IMR-90 (cell line): ENCODE measurements at regions not wholly inside any gene's neighbourhood (a gene's known extent, or its start where the extent isn't known, plus 50 kb on each side); places are given as distances from the start of the nearest gene placed in this dataset.

Experiments
- CEBPB ChIP-seq: IDR thresholded peaks from 2 replicates; pipeline ENCODE4 v1.6.1; 2012; ENCODE audit warnings: low read depth, low read length, improper control_type of control experiment
- CTCF ChIP-seq: conservative IDR thresholded peaks from 2 replicates; pipeline ENCODE4 v1.5.1; 2012; ENCODE audit warnings: mild to moderate bottlenecking, low read depth, low read length, improper control_type of control experiment
- NFE2L2 ChIP-seq: fragments of 150-350 bp; IDR thresholded peaks from 2 replicates; pipeline ENCODE4 v1.6.1; 2016; ENCODE audit warnings: low read depth, mild to moderate bottlenecking, low read length
- POLR2A ChIP-seq: IDR thresholded peaks from 2 replicates; pipeline ENCODE4 v1.6.1; 2012; ENCODE audit warnings: mild to moderate bottlenecking, low read depth, low read length
- RAD21 ChIP-seq: IDR thresholded peaks from 2 replicates; pipeline ENCODE4 v1.6.1; 2012; ENCODE audit warnings: low read length, improper control_type of control experiment
- SMC3 ChIP-seq: fragments of 150-350 bp; IDR thresholded peaks from 2 replicates; pipeline ENCODE4 v1.6.1; 2016; ENCODE audit warnings: low read depth, mild to moderate bottlenecking, antibody characterized with exemption, low read length, moderate library complexity

DNA sequence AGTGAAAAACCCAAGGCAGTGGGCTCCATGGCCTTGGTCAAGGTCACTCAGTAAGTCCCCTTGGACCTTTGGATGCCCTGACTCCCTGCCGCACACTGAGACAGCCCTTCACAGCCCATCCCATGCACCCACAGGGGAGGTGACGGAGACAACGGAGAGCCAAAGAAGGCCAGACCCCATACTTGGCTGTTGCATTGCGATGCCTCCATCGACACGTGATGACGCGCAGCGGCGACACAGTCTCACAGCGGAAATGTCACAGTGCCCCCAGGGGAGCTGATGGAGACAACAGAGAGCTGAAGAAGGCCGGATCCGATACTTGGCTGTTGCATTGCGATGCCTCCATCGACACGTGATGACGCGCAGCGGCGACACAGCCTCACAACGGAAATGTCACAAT lies 282.4 kb downstream of the TEX29 start:
- TF ChIP-seq SMC3 (no peak), CTCF (no peak), POLR2A (no peak), CEBPB (no peak), RAD21 (no peak), NFE2L2 (no peak)
